Peyer's patch (tissue), 4 donors: ENCODE measurements at regions not wholly inside any gene's neighbourhood (a gene's known extent, or its start where the extent isn't known, plus 50 kb on each side); places are given as distances from the start of the nearest gene placed in this dataset.

ENCODE experiments used
- CTCF ChIP-seq, 6 experiments: fragments of 450-650 bp in 4 of 6; fragments of 200-600 bp in 2 of 6; sonication (generic) in 1 of 6; IDR thresholded peaks; one replicate each; pipeline ENCODE4 v1.5.1; 2017 to 2019; ENCODE audit warnings: antibody characterized with exemption in 6 of 6, mild to moderate bottlenecking in 3 of 6, moderate library complexity in 1 of 6
- POLR2A ChIP-seq, 2 donors: fragments of 450-650 bp; IDR thresholded peaks; one replicate each; pipeline ENCODE4 v1.5.1; 2017; ENCODE audit warnings: antibody characterized with exemption in 2 of 2, mild to moderate bottlenecking in 2 of 2, moderate library complexity in 2 of 2

GRCh38 chr3:137938876-137939275, 71.1 kb upstream of the CLDN18 start:
- no peak for TF ChIP-seq CTCF (IDR thresholded peaks at IDR 0.05)
- TF ChIP-seq POLR2A (IDR thresholded peaks at IDR 0.05) = no peak
